NCI-H524 treated with DMSO at 0.1 percent for 48 hours (cell line): ENCODE measurements at regions not wholly inside any gene's neighbourhood (a gene's known extent, or its start where the extent isn't known, plus 50 kb on each side); places are given as distances from the start of the nearest gene placed in this dataset.

Experiments used
- DNase-seq: peaks from one replicate; lab custom pipeline; 2025; lab: John Stamatoyannopoulos, UW

GRCh38 chr5:3888310-3888709 lies 292.7 kb downstream of the IRX1 start:
- no peak for DNase-seq

DNA sequence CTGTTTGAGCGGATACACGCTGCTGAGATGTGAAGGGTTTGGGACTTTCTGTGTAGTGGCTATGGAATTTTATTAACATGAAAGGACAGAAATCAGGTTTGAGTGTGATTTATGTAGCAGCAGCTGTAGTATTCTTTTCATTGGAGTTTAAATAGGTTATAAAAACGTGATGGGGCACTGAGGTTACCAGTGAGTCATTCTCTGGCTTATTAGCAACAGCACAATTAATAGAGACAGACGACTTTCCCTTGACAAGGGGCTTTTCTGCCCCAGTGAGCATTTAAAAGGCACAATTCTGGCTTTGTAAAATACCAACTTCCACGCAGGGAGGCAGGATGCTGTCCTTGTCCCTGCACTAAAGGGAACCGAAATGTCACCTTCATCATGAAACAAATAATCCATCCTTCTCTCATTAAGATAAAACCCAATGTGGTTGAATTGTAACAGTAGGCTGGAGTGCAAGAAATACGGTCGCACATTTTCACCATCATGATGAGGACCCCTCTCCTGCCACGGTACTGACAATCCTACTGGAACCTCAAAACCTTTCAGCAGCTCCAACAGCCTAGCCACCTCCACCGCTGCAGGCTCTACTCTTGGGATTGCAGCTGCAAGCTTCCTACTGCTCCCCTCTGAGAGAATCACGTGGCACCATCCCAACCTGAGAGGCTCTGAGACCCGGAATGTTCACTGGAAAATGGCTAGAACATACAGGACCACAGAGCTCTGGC lies 293.9 kb downstream of the IRX1 start:
- DNase-seq = no peak

DNA sequence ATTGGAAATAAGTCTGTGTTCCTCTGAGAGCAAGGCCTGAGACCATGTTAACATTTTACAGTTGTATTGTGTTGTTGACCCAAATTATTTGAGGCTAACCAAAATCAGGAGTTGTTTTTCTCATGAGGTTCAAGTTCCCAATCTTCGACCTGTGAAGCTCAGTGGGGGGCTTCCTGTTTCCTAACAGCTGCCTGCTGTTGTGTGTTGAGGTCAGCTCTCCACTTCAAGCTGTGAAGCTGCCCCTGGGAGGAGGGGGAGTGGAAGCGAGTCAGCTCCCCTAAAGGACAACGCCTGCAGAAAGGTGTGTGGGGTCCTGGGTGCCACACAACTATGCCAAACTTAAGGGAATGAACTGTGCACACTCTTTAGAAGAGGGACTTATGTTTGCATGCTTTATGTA lies 295.5 kb downstream of the IRX1 start:
- no peak for DNase-seq

DNA sequence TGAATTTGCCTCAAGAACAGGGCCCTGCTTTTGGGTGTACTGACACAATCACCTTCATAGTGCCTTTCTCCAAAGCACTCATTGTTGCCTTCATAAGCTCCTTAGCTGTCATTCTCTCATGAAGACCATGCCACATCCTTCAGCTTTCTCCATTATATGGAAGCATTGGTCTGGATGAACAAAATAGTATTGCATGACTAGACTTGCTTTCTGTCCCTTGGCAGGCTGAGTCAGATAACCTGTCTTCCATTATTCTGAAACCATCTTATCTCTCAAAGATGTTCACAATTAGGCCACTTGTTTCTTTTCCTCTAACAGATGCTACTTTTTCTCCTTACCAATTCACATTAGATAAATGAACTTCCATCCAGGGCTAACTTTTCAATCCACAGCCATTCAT lies 297.9 kb downstream of the IRX1 start:
- no peak for DNase-seq

DNA sequence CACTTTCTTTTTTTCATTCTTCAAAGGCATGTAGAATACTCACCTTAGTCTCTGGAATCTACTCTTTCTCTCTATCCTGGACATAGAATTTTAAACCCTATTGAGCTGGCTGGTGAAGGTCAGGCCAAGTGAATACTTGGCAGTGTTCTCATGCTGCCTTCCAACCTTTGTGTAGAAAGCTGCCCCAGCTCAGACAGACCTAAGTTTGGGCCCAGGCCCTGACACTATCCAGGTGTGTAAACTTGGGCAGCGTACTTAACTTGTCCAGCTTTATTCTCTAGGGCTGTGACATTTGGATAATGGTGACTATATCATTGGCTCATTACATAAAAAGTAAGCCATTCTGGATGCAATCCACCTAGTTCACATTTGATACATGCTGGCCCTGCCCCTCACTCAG lies 298.3 kb downstream of the IRX1 start:
- DNase-seq = no peak

DNA sequence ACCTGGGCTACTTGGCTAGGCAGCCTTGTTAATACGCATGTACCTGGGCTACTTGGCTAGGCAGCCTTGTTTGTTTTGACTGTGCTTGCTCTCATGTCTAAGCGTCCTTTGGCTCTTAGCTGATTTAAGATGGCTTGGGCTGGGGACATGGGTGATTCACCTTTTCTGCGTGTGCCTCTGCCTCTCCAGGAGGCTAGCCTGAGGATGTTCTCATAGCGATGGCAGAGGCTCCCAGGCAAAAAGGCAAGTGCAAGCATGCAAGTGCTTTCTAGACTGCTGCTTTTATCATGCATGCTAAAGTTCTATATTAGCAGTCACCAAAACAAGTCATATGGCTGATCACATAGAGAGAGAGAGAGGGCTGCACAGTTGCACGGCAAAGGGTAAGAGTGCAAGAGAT lies 300.5 kb downstream of the IRX1 start:
- DNase-seq = no peak

GRCh38 chr5:3899093-3899492 lies 303.5 kb downstream of the IRX1 start:
- DNase-seq = peak; percentile 99

GRCh38 chr5:3904584-3904983 lies 309.0 kb downstream of the IRX1 start:
- DNase-seq = no peak

- DNase-seq = no peak
Measured at GRCh38 chr5:3905031-3905430, 309.4 kb downstream of the IRX1 start.

DNA sequence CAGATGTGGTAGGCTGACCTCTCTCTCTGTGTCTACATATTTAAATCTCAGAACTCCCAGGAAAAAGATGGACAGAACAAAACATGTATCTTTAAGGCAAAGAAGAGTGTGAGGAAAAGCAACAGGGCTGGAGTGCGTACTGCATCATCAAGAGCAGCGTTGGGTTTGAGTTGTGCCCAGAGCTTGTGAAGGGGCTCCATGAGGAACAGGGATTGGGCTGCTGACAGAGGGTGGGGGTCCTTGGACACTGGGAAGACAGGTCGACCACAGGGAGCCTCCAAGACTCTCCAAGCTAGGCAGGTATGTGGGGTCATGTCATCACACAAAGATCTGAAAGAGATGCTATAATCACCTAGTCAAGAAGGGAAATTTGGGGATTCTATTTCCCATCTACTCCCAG lies 309.9 kb downstream of the IRX1 start:
- DNase-seq = no peak

DNA sequence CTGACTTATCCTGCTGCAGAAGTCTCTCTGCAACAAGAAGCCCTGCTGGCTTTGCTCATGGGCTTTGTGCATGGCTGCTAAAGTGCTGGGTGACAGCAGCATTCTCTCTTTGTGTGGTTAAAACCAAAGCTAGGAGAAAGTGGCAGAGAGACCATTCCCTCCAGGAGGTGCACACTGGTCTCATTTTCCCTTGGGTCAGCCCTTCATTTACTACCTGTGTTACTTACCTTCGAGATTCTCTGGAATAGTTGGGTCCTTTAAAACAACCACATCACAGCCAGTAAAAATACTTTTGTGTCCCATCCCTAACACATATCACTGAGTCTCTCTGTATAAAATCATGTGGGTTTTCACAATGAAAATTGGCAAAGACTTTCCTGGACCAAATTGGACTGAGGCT lies 315.5 kb downstream of the IRX1 start:
- no peak for DNase-seq

- no peak for DNase-seq
Measured at GRCh38 chr5:3911773-3912172, 316.1 kb downstream of the IRX1 start.

DNA sequence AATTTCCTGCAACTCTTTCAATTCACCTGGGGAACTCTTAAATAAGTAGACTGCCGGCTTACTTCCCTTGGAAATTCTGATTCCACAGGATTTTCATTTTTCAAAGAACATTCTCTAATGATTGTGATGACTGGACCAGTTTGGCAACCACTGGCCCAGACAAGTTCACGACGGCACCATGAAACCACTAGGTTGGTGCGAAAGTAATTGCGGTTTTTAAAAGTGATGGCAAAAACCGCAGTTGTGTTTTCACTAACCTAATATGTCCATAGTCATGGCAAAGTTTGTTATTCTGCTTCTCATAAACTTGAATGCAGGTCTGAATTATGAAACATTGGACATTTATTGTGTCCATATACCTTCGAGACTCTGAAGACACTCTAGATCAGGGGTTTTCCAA lies 317.2 kb downstream of the IRX1 start:
- no peak for DNase-seq

- no peak for DNase-seq
Measured at GRCh38 chr5:3913279-3913678, 317.6 kb downstream of the IRX1 start.

- DNase-seq = no peak
Measured at GRCh38 chr5:3925022-3925421, 329.4 kb downstream of the IRX1 start.

DNA sequence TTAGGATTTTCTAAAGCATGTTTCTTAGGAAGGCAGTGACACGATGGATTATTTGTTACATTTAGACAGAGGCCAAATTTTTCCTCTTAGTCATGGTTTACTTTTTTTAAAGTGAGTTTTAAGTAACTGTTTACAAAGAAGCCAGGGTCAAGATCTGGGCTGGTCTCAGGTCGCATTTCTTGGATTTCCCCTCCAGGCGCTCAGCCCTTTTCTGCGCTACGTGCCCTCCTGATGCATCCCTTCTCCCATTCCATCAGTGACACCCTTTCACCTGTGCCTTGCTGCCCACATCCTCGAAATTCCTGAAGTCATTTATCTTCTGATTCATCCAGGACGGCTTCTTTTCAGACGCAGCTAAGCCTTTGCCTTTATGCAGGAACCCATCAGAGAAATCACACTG lies 330.3 kb downstream of the IRX1 start:
- no peak for DNase-seq

GRCh38 chr5:3929799-3930198 lies 334.2 kb downstream of the IRX1 start:
- DNase-seq = no peak

GRCh38 chr5:3931976-3932375 lies 336.3 kb downstream of the IRX1 start:
- DNase-seq = no peak

GRCh38 chr5:3933536-3933935 lies 337.9 kb downstream of the IRX1 start:
- DNase-seq = no peak

GRCh38 chr5:3933966-3934365 lies 338.3 kb downstream of the IRX1 start:
- DNase-seq = no peak

DNA sequence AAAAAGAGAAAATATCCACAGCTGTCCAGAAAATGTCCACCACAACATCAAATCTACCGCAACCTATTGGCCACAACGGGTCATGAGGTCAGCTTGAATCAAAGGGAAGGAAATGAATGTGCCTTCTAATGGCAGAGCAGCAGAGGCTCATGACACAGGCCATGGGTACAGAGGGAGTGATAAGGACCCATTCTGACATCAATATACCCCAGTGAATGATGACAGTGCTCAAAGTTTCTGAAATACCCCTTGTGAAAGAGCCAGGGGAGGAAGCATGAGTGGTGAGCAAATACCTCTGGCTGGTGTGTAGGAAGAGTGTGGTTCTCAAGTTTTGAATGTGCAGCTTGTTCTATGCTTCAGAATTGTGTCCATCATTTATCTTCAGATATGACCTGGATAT lies 348.2 kb downstream of the IRX1 start:
- DNase-seq = no peak

DNA sequence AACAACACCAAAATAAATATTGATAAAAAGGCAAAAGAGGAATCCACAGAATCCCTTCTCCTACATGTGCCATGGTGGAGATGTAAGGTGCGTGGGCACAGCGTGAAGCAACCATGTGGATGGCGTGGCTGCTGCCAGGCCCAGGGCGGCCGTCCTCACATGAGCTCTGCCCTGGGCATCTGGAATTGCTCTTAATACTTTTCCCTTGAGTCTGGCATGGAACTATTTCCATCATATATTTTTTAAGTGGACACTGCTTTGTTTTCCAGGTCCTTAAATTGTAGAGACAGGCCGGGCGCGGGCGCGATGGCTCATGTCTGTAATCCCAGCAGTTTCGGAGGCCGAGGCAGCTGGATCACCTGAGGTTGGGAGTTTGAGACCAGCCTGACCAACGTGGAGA lies 349.3 kb downstream of the IRX1 start:
- no peak for DNase-seq

GRCh38 chr5:3948838-3949237 lies 353.2 kb downstream of the IRX1 start:
- no peak for DNase-seq

DNA sequence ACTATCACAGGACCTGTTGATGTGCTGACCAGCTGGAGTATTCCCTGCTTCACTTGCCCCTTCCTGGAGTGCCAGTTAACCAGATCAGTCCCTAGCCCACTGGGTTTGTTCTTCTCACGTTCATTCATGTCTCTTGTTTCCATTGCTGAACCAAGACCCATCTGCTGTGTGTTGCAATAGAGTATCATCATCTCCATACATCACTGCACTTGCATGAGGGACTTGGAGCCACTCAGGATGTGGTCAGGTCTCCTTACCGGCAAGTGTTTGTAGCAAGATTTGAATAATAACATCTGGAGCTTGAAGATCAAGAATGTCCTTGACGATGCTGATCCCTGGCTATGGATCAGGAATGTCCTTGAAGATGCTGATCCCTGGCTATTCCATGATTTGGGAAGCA lies 358.6 kb downstream of the IRX1 start:
- peak; percentile 67 for DNase-seq

DNA sequence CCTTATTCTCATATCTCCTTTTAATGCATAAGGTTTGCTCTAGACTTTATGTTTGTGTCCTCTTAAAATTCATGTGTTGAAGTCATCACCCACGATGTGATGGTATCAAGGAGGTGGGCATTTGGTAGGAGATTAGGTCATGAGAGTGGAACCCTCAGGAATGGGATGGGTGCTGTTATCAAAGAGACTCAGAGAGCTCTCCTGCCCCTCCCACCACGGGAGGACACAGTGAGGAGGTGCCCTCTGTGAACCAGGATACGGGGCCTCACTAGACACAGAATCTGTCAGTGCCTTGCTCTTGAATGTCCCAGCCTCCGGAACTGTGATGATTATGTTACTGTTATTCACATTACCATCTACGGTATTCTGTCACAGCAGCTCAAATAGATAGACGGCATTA lies 359.0 kb downstream of the IRX1 start:
- DNase-seq = no peak
